B cell (primary cell): ENCODE measurements at regions not wholly inside any gene's neighbourhood (a gene's known extent, or its start where the extent isn't known, plus 50 kb on each side); places are given as distances from the start of the nearest gene placed in this dataset.

Experiments
- EZH2 ChIP-seq: IDR thresholded peaks from 2 replicates; pipeline ENCODE4 v1.6.1; 2012; ENCODE audit warnings: borderline replicate concordance, low read depth, mild to moderate bottlenecking, moderate library complexity, low read length; ENCODE audit not compliant: insufficient read depth, poor library complexity, severe bottlenecking
- TF ChIP-seq, protein P1 (sequence below): fragments of 200-600 bp; IDR thresholded peaks from one replicate; pipeline ENCODE4 v1.8.0; 2022; ENCODE audit warnings: antibody characterized with exemption, mild to moderate bottlenecking

DNA sequence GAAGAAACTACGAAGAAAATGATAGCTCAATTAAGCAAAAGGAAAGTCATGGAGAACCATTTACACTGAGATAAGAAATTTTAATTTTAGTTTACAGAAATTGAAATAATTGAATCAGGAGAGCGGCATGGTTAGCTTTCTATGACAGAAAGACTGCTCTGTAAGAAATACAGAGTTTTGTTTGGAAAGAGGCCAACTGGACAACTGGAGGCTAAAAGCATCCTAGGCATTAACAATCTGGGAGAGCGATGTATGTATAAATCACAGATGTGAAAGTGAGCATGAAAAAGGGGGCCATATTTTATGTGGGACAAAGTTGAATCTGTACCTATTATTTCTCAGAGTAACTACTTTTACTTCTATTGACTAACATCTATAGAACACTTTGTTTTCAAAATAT, 1608.8 kb upstream of the PCDH20 start:
- TF ChIP-seq, protein P1, sequence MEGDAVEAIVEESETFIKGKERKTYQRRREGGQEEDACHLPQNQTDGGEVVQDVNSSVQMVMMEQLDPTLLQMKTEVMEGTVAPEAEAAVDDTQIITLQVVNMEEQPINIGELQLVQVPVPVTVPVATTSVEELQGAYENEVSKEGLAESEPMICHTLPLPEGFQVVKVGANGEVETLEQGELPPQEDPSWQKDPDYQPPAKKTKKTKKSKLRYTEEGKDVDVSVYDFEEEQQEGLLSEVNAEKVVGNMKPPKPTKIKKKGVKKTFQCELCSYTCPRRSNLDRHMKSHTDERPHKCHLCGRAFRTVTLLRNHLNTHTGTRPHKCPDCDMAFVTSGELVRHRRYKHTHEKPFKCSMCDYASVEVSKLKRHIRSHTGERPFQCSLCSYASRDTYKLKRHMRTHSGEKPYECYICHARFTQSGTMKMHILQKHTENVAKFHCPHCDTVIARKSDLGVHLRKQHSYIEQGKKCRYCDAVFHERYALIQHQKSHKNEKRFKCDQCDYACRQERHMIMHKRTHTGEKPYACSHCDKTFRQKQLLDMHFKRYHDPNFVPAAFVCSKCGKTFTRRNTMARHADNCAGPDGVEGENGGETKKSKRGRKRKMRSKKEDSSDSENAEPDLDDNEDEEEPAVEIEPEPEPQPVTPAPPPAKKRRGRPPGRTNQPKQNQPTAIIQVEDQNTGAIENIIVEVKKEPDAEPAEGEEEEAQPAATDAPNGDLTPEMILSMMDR = no peak
- TF ChIP-seq EZH2 = no peak
